H9 (cell line): ENCODE measurements at regions not wholly inside any gene's neighbourhood (a gene's known extent, or its start where the extent isn't known, plus 50 kb on each side); places are given as distances from the start of the nearest gene placed in this dataset.
"Not testable (repeated sequence)": the region's sequence is repeated elsewhere in the genome, so short reads cannot be mapped to it uniquely, and the experiment has no call there.

Source experiments
- DNase-seq: peaks from one replicate; pipeline ENCODE4 v3.0.0-alpha.2; 2017
- H2AFZ ChIP-seq: one replicate; pipeline ENCODE4 v1.6.1; 2013; ENCODE audit warnings: mild to moderate bottlenecking, low read length, control low read depth, moderate library complexity
- H2AK5ac ChIP-seq: 2 replicates; pipeline ENCODE4 v1.6.1; 2013; ENCODE audit warnings: low read length, control low read depth, mixed read lengths; ENCODE audit not compliant: insufficient read length
- H2BK120ac ChIP-seq: one replicate; pipeline ENCODE4 v1.6.1; 2013; ENCODE audit warnings: low read depth, mild to moderate bottlenecking, low read length, control low read depth, inconsistent platforms; ENCODE audit not compliant: poor library complexity, severe bottlenecking
- H2BK12ac ChIP-seq: 2 replicates; pipeline ENCODE4 v1.6.1; 2013; ENCODE audit warnings: low read length, control low read depth, mixed read lengths, low read depth; ENCODE audit not compliant: insufficient read length
- H2BK15ac ChIP-seq: 2 replicates; pipeline ENCODE4 v1.6.1; 2013; ENCODE audit warnings: low read depth, low read length, control low read depth
- H2BK20ac ChIP-seq: one replicate; pipeline ENCODE4 v1.6.1; 2013; ENCODE audit warnings: low read depth, mild to moderate bottlenecking, low read length, control low read depth, inconsistent platforms; ENCODE audit not compliant: poor library complexity, severe bottlenecking
- H2BK5ac ChIP-seq: 2 replicates; pipeline ENCODE4 v1.6.1; 2013; ENCODE audit warnings: low read length, control low read depth, mixed read lengths; ENCODE audit not compliant: insufficient read length
- H3K14ac ChIP-seq: 2 replicates; pipeline ENCODE4 v1.6.1; 2013; ENCODE audit warnings: low read length, control low read depth; ENCODE audit not compliant: insufficient read depth
- H3K18ac ChIP-seq: 2 replicates; pipeline ENCODE4 v1.6.1; 2013; ENCODE audit warnings: low read depth, mild to moderate bottlenecking, mixed read lengths, low read length, control low read depth; ENCODE audit not compliant: insufficient read length
- H3K23ac ChIP-seq: 2 replicates; pipeline ENCODE4 v1.6.1; 2013; ENCODE audit warnings: low read length, control low read depth, mixed read lengths, low read depth; ENCODE audit not compliant: insufficient read length
- H3K23me2 ChIP-seq: 2 replicates; pipeline ENCODE4 v1.6.1; 2013; ENCODE audit warnings: low read depth, mild to moderate bottlenecking, mixed read lengths, low read length, control low read depth; ENCODE audit not compliant: insufficient read length, poor library complexity, severe bottlenecking
- H3K27ac ChIP-seq: 2 replicates; pipeline ENCODE4 v1.5.1; 2013; ENCODE audit warnings: low read length, control low read depth, mixed read lengths, low read depth; ENCODE audit not compliant: insufficient read length
- H3K27me3 ChIP-seq: 2 replicates; pipeline ENCODE4 v1.6.1; 2013; ENCODE audit warnings: low read length, control low read depth, inconsistent platforms; ENCODE audit not compliant: insufficient read depth
- H3K4ac ChIP-seq: 2 replicates; pipeline ENCODE4 v1.6.1; 2013; ENCODE audit warnings: low read depth, mild to moderate bottlenecking, control low read depth, inconsistent platforms, low read length, moderate library complexity
- H3K4me1 ChIP-seq: 2 replicates; pipeline ENCODE4 v1.6.1; 2013; ENCODE audit warnings: low read length, control low read depth, inconsistent platforms; ENCODE audit not compliant: insufficient read depth
- H3K4me2 ChIP-seq: 2 replicates; pipeline ENCODE4 v1.6.1; 2013; ENCODE audit warnings: low read length, control low read depth, mixed read lengths; ENCODE audit not compliant: insufficient read length, insufficient read depth
- H3K56ac ChIP-seq: 2 replicates; pipeline ENCODE4 v1.6.1; 2013; ENCODE audit warnings: low read depth, mild to moderate bottlenecking, mixed read lengths, low read length, control low read depth; ENCODE audit not compliant: insufficient read length
- H3K79me1 ChIP-seq: 2 replicates; pipeline ENCODE4 v1.6.1; 2013; ENCODE audit warnings: low read depth, mild to moderate bottlenecking, moderate library complexity, low read length, control low read depth, inconsistent platforms; ENCODE audit not compliant: insufficient read depth, poor library complexity, severe bottlenecking
- H3K79me2 ChIP-seq: 2 replicates; pipeline ENCODE4 v1.6.1; 2013; ENCODE audit warnings: low read length, control low read depth, inconsistent platforms; ENCODE audit not compliant: insufficient read depth
- H3K9ac ChIP-seq: 2 replicates; pipeline ENCODE4 v1.6.1; 2013; ENCODE audit warnings: low read length, control low read depth, mixed read lengths; ENCODE audit not compliant: insufficient read length; ENCODE audit errors: extremely low read depth
- H3K9me3 ChIP-seq: one replicate; pipeline ENCODE4 v1.6.1; 2013; ENCODE audit warnings: low read depth, low read length, inconsistent platforms; ENCODE audit not compliant: control insufficient read depth
- H3T11ph ChIP-seq: one replicate; pipeline ENCODE4 v1.6.1; 2013; ENCODE audit warnings: mild to moderate bottlenecking, low read length, control low read depth, inconsistent platforms
- H4K20me1 ChIP-seq: one replicate; pipeline ENCODE4 v1.6.1; 2013; ENCODE audit not compliant: control insufficient read depth, insufficient read length, insufficient read depth
- H4K5ac ChIP-seq: 2 replicates; pipeline ENCODE4 v1.6.1; 2013; ENCODE audit warnings: low read depth, mild to moderate bottlenecking, mixed read lengths, low read length, control low read depth; ENCODE audit not compliant: insufficient read length
- H4K8ac ChIP-seq: replicated peaks from 2 replicates; pipeline ENCODE4 v1.6.1; 2013; ENCODE audit warnings: low read length, control low read depth, mixed read lengths, low read depth; ENCODE audit not compliant: insufficient read length
- H4K91ac ChIP-seq: 2 replicates; pipeline ENCODE4 v1.6.1; 2013; ENCODE audit warnings: low read depth, mild to moderate bottlenecking, moderate library complexity, mixed read lengths, low read length, control low read depth; ENCODE audit not compliant: insufficient read length
- H3K27ac Mint-ChIP-seq, 3 experiments: 2 replicates in 2 of 3; 3 replicates in 1 of 3; pipeline ENCODE4 v1.8.0; 2020 to 2021; ENCODE audit warnings: mixed read lengths in 3 of 3, mild to moderate bottlenecking in 1 of 3, moderate library complexity in 1 of 3
- H3K27me3 Mint-ChIP-seq: 2 replicates; pipeline ENCODE4 v1.8.0; 2021; ENCODE audit warnings: low read depth, mild to moderate bottlenecking, moderate library complexity, mixed read lengths
- H3K36me3 Mint-ChIP-seq, 3 experiments: 2 replicates in 2 of 3; 3 replicates in 1 of 3; pipeline ENCODE4 v1.8.0; 2020 to 2021; ENCODE audit warnings: low read depth in 3 of 3, mixed read lengths in 3 of 3; ENCODE audit not compliant: insufficient read depth in 1 of 3
- H3K4me1 Mint-ChIP-seq, 2 experiments: 2 replicates each; pipeline ENCODE4 v1.8.0; 2020; ENCODE audit warnings: mixed read lengths in 2 of 2
- H3K4me3 Mint-ChIP-seq, 2 experiments: 2 replicates in 1 of 2; 3 replicates in 1 of 2; pipeline ENCODE4 v1.8.0; 2020 to 2021; ENCODE audit warnings: mild to moderate bottlenecking in 2 of 2, mixed read lengths in 2 of 2, moderate library complexity in 1 of 2
- H3K9me3 Mint-ChIP-seq, 2 experiments: 2 replicates in 1 of 2; 3 replicates in 1 of 2; pipeline ENCODE4 v1.8.0; 2020; ENCODE audit warnings: mild to moderate bottlenecking in 2 of 2, mixed read lengths in 2 of 2, moderate library complexity in 1 of 2
- WGBS: extraction: QIAGEN DNeasy Blood & Tissue Kit; methylation state at CpG from one replicate; pipeline ENCODE4 v1.1.7; 2013; ENCODE audit warnings: missing lambda C conversion rate, low lambda C conversion rate, mixed read lengths; ENCODE audit not compliant: insufficient read length; ENCODE audit errors: extremely low coverage; 5-methylcytosine and 5-hydroxymethylcytosine counted together
- TF ChIP-seq, protein P1 (sequence below): fragments of 200-600 bp; sonication (generic); conservative IDR thresholded peaks from 3 replicates; pipeline ENCODE4 v1.8.0; 2021; ENCODE audit warnings: antibody characterized with exemption, mild to moderate bottlenecking

DNA sequence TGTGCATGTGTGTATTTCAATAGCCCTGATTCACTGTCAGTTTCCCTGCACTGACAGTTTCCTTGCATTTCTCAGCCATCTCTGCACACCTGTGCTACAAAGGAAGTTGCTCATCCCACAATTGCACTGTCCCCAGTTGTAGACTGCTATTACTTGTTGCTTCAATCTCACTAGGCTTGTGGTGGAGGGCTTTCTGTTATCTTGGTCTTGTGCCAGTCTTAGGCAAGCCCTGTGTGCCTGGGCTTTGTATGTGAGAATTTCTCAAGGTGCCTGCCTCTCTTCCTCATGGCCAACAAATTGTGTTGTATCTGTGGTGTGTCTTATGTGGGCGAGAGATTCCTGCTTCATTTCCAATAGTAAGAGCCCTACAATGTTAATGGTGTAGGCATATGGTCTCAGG is 467.4 kb downstream of the GRIA2 start:
- no peak overlapping the region for H3K27ac ChIP-seq
- no peak overlapping the region for H4K91ac ChIP-seq
- TF ChIP-seq, protein P1, sequence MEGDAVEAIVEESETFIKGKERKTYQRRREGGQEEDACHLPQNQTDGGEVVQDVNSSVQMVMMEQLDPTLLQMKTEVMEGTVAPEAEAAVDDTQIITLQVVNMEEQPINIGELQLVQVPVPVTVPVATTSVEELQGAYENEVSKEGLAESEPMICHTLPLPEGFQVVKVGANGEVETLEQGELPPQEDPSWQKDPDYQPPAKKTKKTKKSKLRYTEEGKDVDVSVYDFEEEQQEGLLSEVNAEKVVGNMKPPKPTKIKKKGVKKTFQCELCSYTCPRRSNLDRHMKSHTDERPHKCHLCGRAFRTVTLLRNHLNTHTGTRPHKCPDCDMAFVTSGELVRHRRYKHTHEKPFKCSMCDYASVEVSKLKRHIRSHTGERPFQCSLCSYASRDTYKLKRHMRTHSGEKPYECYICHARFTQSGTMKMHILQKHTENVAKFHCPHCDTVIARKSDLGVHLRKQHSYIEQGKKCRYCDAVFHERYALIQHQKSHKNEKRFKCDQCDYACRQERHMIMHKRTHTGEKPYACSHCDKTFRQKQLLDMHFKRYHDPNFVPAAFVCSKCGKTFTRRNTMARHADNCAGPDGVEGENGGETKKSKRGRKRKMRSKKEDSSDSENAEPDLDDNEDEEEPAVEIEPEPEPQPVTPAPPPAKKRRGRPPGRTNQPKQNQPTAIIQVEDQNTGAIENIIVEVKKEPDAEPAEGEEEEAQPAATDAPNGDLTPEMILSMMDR = no peak
- no peaks in the 10 kb centered on the region for H3K27me3 Mint-ChIP-seq
- H3K27ac Mint-ChIP-seq = no peak overlapping the region; a peak in 1 of 7 replicates
- WGBS = no CpG with 5 or more reads among the region's 1 CpG
- no peaks in the 10 kb centered on the region for H3K4me1 Mint-ChIP-seq
- H4K5ac ChIP-seq = no peak overlapping the region
- no peak overlapping the region for H3K18ac ChIP-seq
- H2BK12ac ChIP-seq = no peak overlapping the region
- H3K27me3 ChIP-seq = no peaks in the 10 kb centered on the region
- H3K9me3 Mint-ChIP-seq = peaks cover 9 to 14% of the 10 kb centered on the region in 2 experiments; a peak in 4 of 5 replicates
- H3K4me2 ChIP-seq = no peak overlapping the region
- H4K8ac ChIP-seq = no peak overlapping the region
- no peak for DNase-seq
- no peak overlapping the region for H3K14ac ChIP-seq
- H2BK20ac ChIP-seq = no peak overlapping the region
- no peak overlapping the region for H2BK5ac ChIP-seq
- H3K4ac ChIP-seq = no peak overlapping the region
- no peaks in the 10 kb centered on the region for H3K79me1 ChIP-seq
- H3T11ph ChIP-seq = no peak overlapping the region
- H3K4me3 Mint-ChIP-seq = no peak overlapping the region
- no peak overlapping the region for H3K23ac ChIP-seq
- no peaks in the 10 kb centered on the region for H3K23me2 ChIP-seq
- no peak overlapping the region for H2BK120ac ChIP-seq
- no peak overlapping the region for H3K56ac ChIP-seq
- no peaks in the 10 kb centered on the region for H3K9me3 ChIP-seq
- no peak overlapping the region for H2AK5ac ChIP-seq
- H2BK15ac ChIP-seq = no peak overlapping the region
- no peaks in the 10 kb centered on the region for H3K4me1 ChIP-seq
- no peaks in the 10 kb centered on the region for H3K79me2 ChIP-seq
- peaks cover 1 to 10% (median 9%) of the 10 kb centered on the region in 3 experiments; a peak in 4 of 7 replicates for H3K36me3 Mint-ChIP-seq
- H3K9ac ChIP-seq = no peak overlapping the region
- no peak overlapping the region for H2AFZ ChIP-seq
- H4K20me1 ChIP-seq = no peaks in the 10 kb centered on the region

DNA sequence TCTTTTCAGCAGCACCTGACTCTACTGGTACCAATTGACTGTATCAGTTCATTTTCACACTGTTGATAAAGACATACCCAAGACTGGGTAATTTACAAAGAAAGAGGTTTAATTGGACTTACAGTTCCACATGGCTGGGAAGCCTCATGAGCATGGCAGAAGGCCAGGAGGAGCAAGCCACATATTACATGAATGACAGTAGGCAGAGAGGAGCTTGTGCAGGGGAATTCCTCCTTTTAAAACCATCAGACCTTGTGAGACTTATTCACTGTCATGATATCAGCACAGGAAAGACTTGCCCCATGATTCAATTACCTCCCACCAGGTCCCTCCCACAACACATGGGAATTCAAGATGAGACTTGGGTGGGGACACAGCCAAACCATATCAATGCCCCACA is 458.8 kb downstream of the GRIA2 start:
- not testable (repeated sequence) for H4K8ac ChIP-seq, H2BK12ac ChIP-seq, H3K27ac ChIP-seq, H3K79me2 ChIP-seq, H2BK20ac ChIP-seq, H4K91ac ChIP-seq, H3K4ac ChIP-seq, H3K23me2 ChIP-seq, H3K27ac Mint-ChIP-seq, H3K4me2 ChIP-seq, H3K14ac ChIP-seq, H4K20me1 ChIP-seq, H3K4me3 Mint-ChIP-seq, H3T11ph ChIP-seq, H3K9me3 ChIP-seq, H3K56ac ChIP-seq, H3K4me1 Mint-ChIP-seq, H2BK15ac ChIP-seq, H3K9ac ChIP-seq, H3K79me1 ChIP-seq, H2AK5ac ChIP-seq, H3K4me1 ChIP-seq, H3K23ac ChIP-seq, H3K18ac ChIP-seq, H2BK5ac ChIP-seq, H3K27me3 Mint-ChIP-seq, H2AFZ ChIP-seq, H2BK120ac ChIP-seq, H4K5ac ChIP-seq, DNase-seq, H3K27me3 ChIP-seq
- Mint-ChIP-seq H3K36me3 (peaks cover 13 to 24% (median 20%) of the 10 kb centered on the region in 3 experiments), H3K9me3 (peaks cover 21 to 22% of the 10 kb centered on the region in 2 experiments)
